Neutrophil (primary cell): ENCODE measurements at regions not wholly inside any gene's neighbourhood (a gene's known extent, or its start where the extent isn't known, plus 50 kb on each side); places are given as distances from the start of the nearest gene placed in this dataset.

Experiments used
- H3K27ac ChIP-seq: fragments of 200-600 bp; sonication (generic); 2 replicates; pipeline ENCODE4 v1.5.1; 2016; ENCODE audit warnings: mild to moderate bottlenecking, moderate library complexity
- H3K27me3 ChIP-seq: fragments of 200-600 bp; sonication (generic); 2 replicates; pipeline ENCODE4 v1.6.0; 2016; ENCODE audit warnings: mild to moderate bottlenecking
- H3K36me3 ChIP-seq: fragments of 200-600 bp; sonication (generic); 2 replicates; pipeline ENCODE4 v1.5.1; 2017
- H3K4me1 ChIP-seq, 2 experiments: fragments of 200-600 bp in 1 of 2; sonication (generic) in 1 of 2; 1 replicate in 1 of 2; 2 replicates in 1 of 2; pipeline versions ENCODE4 v1.5.1 to v1.6.1; 2013 to 2016; ENCODE audit warnings: low read depth in 1 of 2, low read length in 1 of 2, mild to moderate bottlenecking in 1 of 2, moderate library complexity in 1 of 2; ENCODE audit not compliant: control insufficient read depth in 1 of 2, insufficient read depth in 1 of 2
- H3K4me3 ChIP-seq, 2 experiments: fragments of 200-600 bp in 1 of 2; sonication (generic) in 1 of 2; 1 replicate in 1 of 2; 2 replicates in 1 of 2; pipeline ENCODE4 v1.5.1; 2013 to 2016; ENCODE audit warnings: low read depth in 1 of 2, low read length in 1 of 2, mild to moderate bottlenecking in 1 of 2, moderate library complexity in 1 of 2
- H3K9me3 ChIP-seq: fragments of 200-600 bp; sonication (generic); 2 replicates; pipeline ENCODE4 v1.5.1; 2016
- TF ChIP-seq, protein P1 (sequence below): fragments of 200-600 bp; sonication (generic); IDR thresholded peaks from 2 replicates; pipeline ENCODE4 v1.5.1; 2016; ENCODE audit warnings: antibody characterized with exemption

DNA sequence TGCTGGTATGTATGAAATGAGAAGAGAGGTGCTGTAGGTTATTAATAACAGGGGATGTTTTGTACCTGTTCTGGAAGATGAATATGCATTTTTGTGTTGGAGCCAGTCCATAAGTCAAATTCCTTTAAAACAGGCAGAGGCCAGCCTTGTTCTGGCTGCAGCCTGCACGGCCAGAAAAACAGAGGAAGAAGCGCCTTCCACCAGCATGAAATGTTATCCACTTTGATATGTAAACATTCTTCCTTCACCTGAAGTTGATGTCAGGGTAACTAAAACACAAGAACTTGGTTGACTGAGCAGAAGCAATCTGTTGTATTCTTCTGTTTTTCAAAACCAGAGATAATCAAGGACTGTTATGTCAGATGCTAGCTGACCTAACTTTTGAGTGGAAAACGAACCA lies 237.9 kb upstream of the PLEKHG7 start:
- H3K9me3 ChIP-seq = no peaks in the 10 kb centered on the region
- no peak overlapping the region for H3K4me3 ChIP-seq
- H3K4me1 ChIP-seq = no peaks in the 10 kb centered on the region
- TF ChIP-seq, protein P1, sequence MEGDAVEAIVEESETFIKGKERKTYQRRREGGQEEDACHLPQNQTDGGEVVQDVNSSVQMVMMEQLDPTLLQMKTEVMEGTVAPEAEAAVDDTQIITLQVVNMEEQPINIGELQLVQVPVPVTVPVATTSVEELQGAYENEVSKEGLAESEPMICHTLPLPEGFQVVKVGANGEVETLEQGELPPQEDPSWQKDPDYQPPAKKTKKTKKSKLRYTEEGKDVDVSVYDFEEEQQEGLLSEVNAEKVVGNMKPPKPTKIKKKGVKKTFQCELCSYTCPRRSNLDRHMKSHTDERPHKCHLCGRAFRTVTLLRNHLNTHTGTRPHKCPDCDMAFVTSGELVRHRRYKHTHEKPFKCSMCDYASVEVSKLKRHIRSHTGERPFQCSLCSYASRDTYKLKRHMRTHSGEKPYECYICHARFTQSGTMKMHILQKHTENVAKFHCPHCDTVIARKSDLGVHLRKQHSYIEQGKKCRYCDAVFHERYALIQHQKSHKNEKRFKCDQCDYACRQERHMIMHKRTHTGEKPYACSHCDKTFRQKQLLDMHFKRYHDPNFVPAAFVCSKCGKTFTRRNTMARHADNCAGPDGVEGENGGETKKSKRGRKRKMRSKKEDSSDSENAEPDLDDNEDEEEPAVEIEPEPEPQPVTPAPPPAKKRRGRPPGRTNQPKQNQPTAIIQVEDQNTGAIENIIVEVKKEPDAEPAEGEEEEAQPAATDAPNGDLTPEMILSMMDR = no peak
- H3K36me3 ChIP-seq = no peaks in the 10 kb centered on the region
- H3K27me3 ChIP-seq = no peaks in the 10 kb centered on the region
- H3K27ac ChIP-seq = no peak overlapping the region

DNA sequence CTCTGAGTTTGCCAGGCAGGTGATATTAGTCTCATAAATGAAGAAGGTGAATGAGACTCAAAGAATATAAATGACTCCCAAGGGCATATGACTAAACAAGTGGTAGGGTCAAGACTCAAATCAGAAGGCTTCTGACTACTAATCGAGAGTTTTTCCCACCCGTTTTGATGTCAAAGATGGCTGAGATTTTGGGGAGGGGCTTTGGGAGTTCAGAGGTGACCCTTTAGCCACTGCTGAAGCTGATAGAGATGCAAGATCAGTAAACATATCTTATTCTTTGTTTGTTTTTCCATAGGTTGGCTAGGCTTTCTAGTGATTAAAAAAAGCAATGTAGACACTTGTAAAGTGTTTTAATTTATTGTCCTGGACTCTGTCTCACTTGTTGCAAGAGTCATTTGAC lies 239.6 kb upstream of the PLEKHG7 start:
- TF ChIP-seq, protein P1 = no peak
- Histone ChIP-seq H3K9me3 (no peaks in the 10 kb centered on the region), H3K4me1 (no peaks in the 10 kb centered on the region), H3K4me3 (no peak overlapping the region), H3K27ac (no peak overlapping the region), H3K27me3 (no peaks in the 10 kb centered on the region), H3K36me3 (no peaks in the 10 kb centered on the region)

DNA sequence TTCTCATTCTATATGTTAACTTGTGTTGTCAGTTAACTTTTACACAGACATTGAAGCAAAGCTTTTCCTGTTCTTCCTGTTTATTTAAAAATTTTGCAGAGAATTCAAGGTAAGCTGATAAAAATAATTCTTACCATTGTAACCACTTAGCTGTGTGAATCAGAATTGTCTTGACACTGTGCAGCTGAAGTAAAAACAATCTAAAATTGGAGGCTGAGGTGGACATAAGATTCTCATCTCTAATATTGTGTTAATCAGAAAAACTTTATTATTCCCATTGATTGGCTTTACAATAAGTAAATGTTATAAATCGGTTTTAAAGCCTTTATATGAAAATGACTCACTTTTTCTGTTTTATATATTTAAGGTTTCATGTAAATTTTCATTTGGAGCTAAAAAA lies 240.3 kb upstream of the PLEKHG7 start:
- Histone ChIP-seq H3K27ac (no peak overlapping the region), H3K36me3 (no peaks in the 10 kb centered on the region), H3K4me3 (no peak overlapping the region), H3K4me1 (no peaks in the 10 kb centered on the region), H3K27me3 (no peaks in the 10 kb centered on the region), H3K9me3 (no peaks in the 10 kb centered on the region)
- TF ChIP-seq, protein P1 = no peak

DNA sequence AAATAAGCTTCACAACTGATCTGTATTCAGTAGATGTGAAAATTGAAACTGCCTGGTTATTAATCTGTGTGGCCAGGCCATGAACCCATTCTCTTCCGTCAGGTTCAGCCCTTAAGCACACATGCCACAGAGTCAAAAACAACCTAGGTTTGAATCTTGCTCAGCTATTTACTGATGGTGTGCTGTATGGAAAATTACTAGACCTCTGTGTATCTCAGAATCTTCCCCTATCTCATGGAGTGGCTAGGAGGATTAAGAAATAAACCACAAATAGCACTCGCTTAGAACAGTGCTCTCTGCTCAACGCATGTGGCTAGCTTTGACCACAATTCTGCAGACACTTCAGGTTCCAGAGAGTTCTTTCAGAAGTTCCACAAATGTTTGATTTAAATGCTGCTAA lies 240.7 kb upstream of the PLEKHG7 start:
- Histone ChIP-seq H3K27me3 (no peaks in the 10 kb centered on the region), H3K4me1 (no peaks in the 10 kb centered on the region), H3K4me3 (no peak overlapping the region), H3K9me3 (no peaks in the 10 kb centered on the region), H3K27ac (no peak overlapping the region), H3K36me3 (no peaks in the 10 kb centered on the region)
- TF ChIP-seq, protein P1 = no peak

DNA sequence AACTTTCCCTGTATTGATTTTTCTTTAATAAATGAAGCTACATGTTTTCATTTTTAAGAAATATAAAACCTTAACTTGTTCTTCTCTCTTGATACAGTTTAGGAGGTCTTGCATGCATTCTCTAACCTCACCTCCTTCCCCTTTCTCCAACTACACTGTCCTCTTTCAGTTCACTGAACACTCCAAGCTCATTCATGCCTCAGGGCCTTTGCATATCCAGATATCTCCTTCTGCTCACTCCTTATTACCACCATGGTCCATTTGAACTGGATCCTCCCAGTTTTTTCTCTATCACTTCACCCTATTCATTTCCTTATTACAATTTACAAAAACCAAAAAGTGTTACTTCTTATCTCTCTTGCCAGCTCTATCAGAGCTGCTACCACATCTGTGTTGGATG lies 242.9 kb upstream of the PLEKHG7 start:
- TF ChIP-seq, protein P1 = no peak
- H3K36me3 ChIP-seq = no peaks in the 10 kb centered on the region
- no peaks in the 10 kb centered on the region for H3K27me3 ChIP-seq
- no peaks in the 10 kb centered on the region for H3K9me3 ChIP-seq
- no peak overlapping the region for H3K27ac ChIP-seq
- H3K4me1 ChIP-seq = no peaks in the 10 kb centered on the region
- no peak overlapping the region for H3K4me3 ChIP-seq

DNA sequence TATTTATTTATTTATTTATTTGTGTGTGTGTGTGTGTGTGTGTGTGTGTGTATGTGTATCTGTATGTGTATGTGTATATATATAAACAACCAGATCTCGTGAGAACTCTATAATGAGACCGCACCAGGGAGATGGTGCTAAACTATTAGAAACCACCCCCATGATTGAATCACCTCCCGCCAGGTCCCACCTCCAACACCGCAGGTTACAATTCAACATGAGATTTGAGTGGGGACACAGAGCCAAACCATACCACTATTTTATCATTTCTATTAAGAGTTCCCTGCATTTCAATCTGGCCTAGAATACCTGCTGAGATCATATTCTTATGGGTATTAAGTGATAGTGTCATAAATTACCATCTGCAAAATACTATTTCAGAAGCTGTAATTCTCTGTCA lies 243.8 kb upstream of the PLEKHG7 start:
- H3K36me3 ChIP-seq = no peaks in the 10 kb centered on the region
- no peak overlapping the region for H3K27ac ChIP-seq
- no peaks in the 10 kb centered on the region for H3K27me3 ChIP-seq
- H3K4me3 ChIP-seq = no peak overlapping the region
- TF ChIP-seq, protein P1 = no peak
- H3K4me1 ChIP-seq = no peaks in the 10 kb centered on the region
- H3K9me3 ChIP-seq = no peaks in the 10 kb centered on the region
